ENCODE measurements at regions not wholly inside any gene's neighbourhood (a gene's known extent, or its start where the extent isn't known, plus 50 kb on each side); places are given as distances from the start of the nearest gene placed in this dataset.
A peak's percentile ranks its signal among the peaks of the same experiment; 100 is the strongest.

GRCh38 chr14:22471545-22472121 is 117.4 kb downstream of the DAD1 start:
- TF ChIP-seq EZH2 (IDR thresholded peaks at IDR 0.05; ENCODE audit: low read length, unreplicated experiment), result no peak
- TF ChIP-seq EZH2phosphoT487 (IDR thresholded peaks at IDR 0.05; ENCODE audit: borderline replicate concordance, low read length), result no peak
- TF ChIP-seq CTCF (conservative IDR thresholded peaks at IDR 0.05; ENCODE audit: low read depth, low read length), result peak; percentile 82
- H3K4me3 ChIP-seq (ENCODE audit: low read length), result no peak overlapping the region
- H2AFZ ChIP-seq (ENCODE audit: low read length), result peak overlapping the region; percentile 59; the same call in 1 of the 2 replicates

GRCh38 chr14:22469538-22470303 is 119.3 kb downstream of the DAD1 start:
- no peaks in the 10 kb centered on the region for H3F3A ChIP-seq (ENCODE audit: low read length, unreplicated experiment)
- H3K9me3 ChIP-seq (ENCODE audit: low read length), result no peaks in the 10 kb centered on the region
- peaks cover 42% of the 10 kb centered on the region for H3K4me1 ChIP-seq (ENCODE audit: insufficient read depth, low read length)
- ChIA-PET CTCF (no interaction called here), POLR2A (ENCODE audit: unreplicated experiment) (no interaction called here)
- no peaks in the 10 kb centered on the region for H3K9me2 ChIP-seq (replicated peaks; ENCODE audit: low read length)
- no peaks in the 10 kb centered on the region for H3K79me2 ChIP-seq (ENCODE audit: low read length)
- no peak for ATAC-seq
- H3K36me3 ChIP-seq (ENCODE audit: low read depth, low read length), result no peaks in the 10 kb centered on the region
- H3K4me3 ChIP-seq (ENCODE audit: low read length), result no peak overlapping the region
- BruUV-seq (replicated peaks), result no TSS peak
- no peak overlapping the region for H3K27ac ChIP-seq (ENCODE audit: low read length)
- no peaks in the 10 kb centered on the region for H3K27me3 ChIP-seq (ENCODE audit: low read length)
- intact Hi-C loops (cut with micrococcal nuclease), result loop anchor here (2.0 to 10.0 kb wide), 2 partner anchors 85 to 249 kb away; no protein-coding TSS in a partner anchor
- no peak for DNase-seq
- no peaks in the 10 kb centered on the region for H4K20me1 ChIP-seq (ENCODE audit: low read length)
- no peak for TF ChIP-seq CTCF (conservative IDR thresholded peaks at IDR 0.05; ENCODE audit: low read depth, low read length)
- TF ChIP-seq EZH2 (IDR thresholded peaks at IDR 0.05; ENCODE audit: low read length, unreplicated experiment), result no peak
- no peak for TF ChIP-seq EZH2phosphoT487 (IDR thresholded peaks at IDR 0.05; ENCODE audit: borderline replicate concordance, low read length)
- no peak overlapping the region for H3K9ac ChIP-seq (ENCODE audit: low read length)
- H2AFZ ChIP-seq (ENCODE audit: low read length), result no peak overlapping the region
- H3K4me2 ChIP-seq (ENCODE audit: low read length), result no peak overlapping the region

More at GRCh38 chr14:22471545-22472121, 117.4 kb downstream of the DAD1 start:
- Histone ChIP-seq H3K79me2 (ENCODE audit: low read length) (no peaks in the 10 kb centered on the region), H3K9ac (ENCODE audit: low read length) (no peak overlapping the region), H3K27ac (ENCODE audit: low read length) (no peak overlapping the region), H3K9me2 (replicated peaks; ENCODE audit: low read length) (no peaks in the 10 kb centered on the region), H3K4me2 (ENCODE audit: low read length) (no peak overlapping the region), H3K9me3 (ENCODE audit: low read length) (no peaks in the 10 kb centered on the region), H3F3A (ENCODE audit: low read length, unreplicated experiment) (no peaks in the 10 kb centered on the region), H4K20me1 (ENCODE audit: low read length) (no peaks in the 10 kb centered on the region), H3K27me3 (ENCODE audit: low read length) (no peaks in the 10 kb centered on the region), H3K4me1 (ENCODE audit: insufficient read depth, low read length) (peaks cover 29% of the 10 kb centered on the region), H3K36me3 (ENCODE audit: low read depth, low read length) (no peaks in the 10 kb centered on the region)
- DNase-seq (peak; percentile 75), ATAC-seq (peak; percentile 65)
- intact Hi-C loops (cut with micrococcal nuclease), result loop anchor here (2.0 to 10.0 kb wide), 3 partner anchors 83 to 251 kb away; no protein-coding TSS in a partner anchor
- no TSS peak for BruUV-seq (replicated peaks)
- ChIA-PET CTCF (interaction anchor here (0.6 to 2.7 kb wide), 7 partner anchors 50 to 183 kb away, joined by 3 to 29 read pairs (median 4); no protein-coding TSS in a partner anchor), POLR2A (ENCODE audit: unreplicated experiment) (interaction anchor here (0.7 kb wide), 1 partner anchor 246 kb away, joined by 4 read pairs; no protein-coding TSS in a partner anchor)

- H3K9me2 ChIP-seq (replicated peaks; ENCODE audit: low read length), result no peaks in the 10 kb centered on the region
- no TSS peak for BruUV-seq (replicated peaks)
- H3F3A ChIP-seq (ENCODE audit: low read length, unreplicated experiment), result no peaks in the 10 kb centered on the region
- H3K4me1 ChIP-seq (ENCODE audit: insufficient read depth, low read length), result peaks cover 34% of the 10 kb centered on the region
- no peaks in the 10 kb centered on the region for H3K27me3 ChIP-seq (ENCODE audit: low read length)
- ChIA-PET POLR2A (ENCODE audit: unreplicated experiment) (no interaction called here), CTCF (no interaction called here)
- H3K9ac ChIP-seq (ENCODE audit: low read length), result no peak overlapping the region
- no peaks in the 10 kb centered on the region for H3K36me3 ChIP-seq (ENCODE audit: low read depth, low read length)
- no peak overlapping the region for H2AFZ ChIP-seq (ENCODE audit: low read length)
- no peak for TF ChIP-seq CTCF (conservative IDR thresholded peaks at IDR 0.05; ENCODE audit: low read depth, low read length)
- TF ChIP-seq EZH2 (IDR thresholded peaks at IDR 0.05; ENCODE audit: low read length, unreplicated experiment), result no peak
- no peak for TF ChIP-seq EZH2phosphoT487 (IDR thresholded peaks at IDR 0.05; ENCODE audit: borderline replicate concordance, low read length)
- H3K79me2 ChIP-seq (ENCODE audit: low read length), result no peaks in the 10 kb centered on the region
- H3K9me3 ChIP-seq (ENCODE audit: low read length), result no peaks in the 10 kb centered on the region
- H4K20me1 ChIP-seq (ENCODE audit: low read length), result no peaks in the 10 kb centered on the region
- intact Hi-C loops (cut with micrococcal nuclease), result no loop called here
- no peak overlapping the region for H3K4me3 ChIP-seq (ENCODE audit: low read length)
- ATAC-seq (no peak), DNase-seq (no peak)
- no peak overlapping the region for H3K4me2 ChIP-seq (ENCODE audit: low read length)
- H3K27ac ChIP-seq (ENCODE audit: low read length), result no peak overlapping the region
These were observed 120.2 kb downstream of the DAD1 start for GRCh38 chr14:22468830-22469229.
